HG02973 (cell line): ENCODE measurements at regions not wholly inside any gene's neighbourhood (a gene's known extent, or its start where the extent isn't known, plus 50 kb on each side); places are given as distances from the start of the nearest gene placed in this dataset.
A peak's percentile ranks its signal among the peaks of the same experiment; 100 is the strongest.

Experiments used
- ATAC-seq: cut with Tn5 transposase; IDR thresholded peaks from one replicate; pipeline ENCODE4 v1.9.1; 2021; ENCODE audit warnings: moderate library complexity; ENCODE audit not compliant: unreplicated experiment

GRCh38 chr4:184575306-184575705 is 73.9 kb downstream of the CASP3 start:
- ATAC-seq, result no peak

- no peak for ATAC-seq
Observed at GRCh38 chr4:184574861-184575260, 74.4 kb downstream of the CASP3 start.

GRCh38 chr4:184573701-184574100 is 75.5 kb downstream of the CASP3 start:
- no peak for ATAC-seq

- no peak for ATAC-seq
Observed at GRCh38 chr4:184568770-184569169, 80.5 kb downstream of the CASP3 start.

GRCh38 chr4:184563621-184564020 is 85.6 kb downstream of the CASP3 start:
- no peak for ATAC-seq

GRCh38 chr4:184558996-184559395 is 84.6 kb upstream of the IRF2 start:
- no peak for ATAC-seq

GRCh38 chr4:184553891-184554290 is 79.5 kb upstream of the IRF2 start:
- ATAC-seq, result no peak

GRCh38 chr4:184550476-184550875 is 76.1 kb upstream of the IRF2 start:
- no peak for ATAC-seq

GRCh38 chr4:184548648-184549341 is 74.4 kb upstream of the IRF2 start:
- no peak for ATAC-seq

GRCh38 chr4:184548316-184548647 is 73.9 kb upstream of the IRF2 start:
- no peak for ATAC-seq

- ATAC-seq, result no peak
Observed at GRCh38 chr4:184544788-184545409, 70.5 kb upstream of the IRF2 start.

GRCh38 chr4:184541907-184542306 is 67.6 kb upstream of the IRF2 start:
- no peak for ATAC-seq

- ATAC-seq, result no peak
Observed at GRCh38 chr4:184540307-184540706, 66.0 kb upstream of the IRF2 start.

GRCh38 chr4:184538023-184538599 is 63.8 kb upstream of the IRF2 start:
- peak; percentile 41 for ATAC-seq

- ATAC-seq, result peak; percentile 54
Observed at GRCh38 chr4:184537269-184538022, 63.1 kb upstream of the IRF2 start.

- peak; percentile 1 for ATAC-seq
Observed at GRCh38 chr4:184536881-184537248, 62.5 kb upstream of the IRF2 start.

GRCh38 chr4:184536065-184536880 is 61.9 kb upstream of the IRF2 start:
- ATAC-seq, result no peak

- peak; percentile 53 for ATAC-seq
Observed at GRCh38 chr4:184534511-184535391, 60.4 kb upstream of the IRF2 start.

GRCh38 chr4:184533908-184534307 is 59.6 kb upstream of the IRF2 start:
- no peak for ATAC-seq

- no peak for ATAC-seq
Observed at GRCh38 chr4:184531008-184531407, 56.7 kb upstream of the IRF2 start.
